Chondrocyte (in vitro differentiated cells): ENCODE measurements at regions not wholly inside any gene's neighbourhood (a gene's known extent, or its start where the extent isn't known, plus 50 kb on each side); places are given as distances from the start of the nearest gene placed in this dataset.

Experiments used
- DNase-seq: peaks from one replicate; pipeline ENCODE4 v3.0.0; 2021; ENCODE audit warnings: mixed read lengths, low spot score
- H3K27ac Mint-ChIP-seq: one replicate; pipeline ENCODE4 v1.8.0; 2021; ENCODE audit warnings: mild to moderate bottlenecking, moderate library complexity, mixed read lengths; ENCODE audit not compliant: unreplicated experiment
- H3K27me3 Mint-ChIP-seq: 2 replicates; pipeline ENCODE4 v1.8.0; 2021; ENCODE audit warnings: low read depth, mixed read lengths
- H3K36me3 Mint-ChIP-seq: 2 replicates; pipeline ENCODE4 v1.8.0; 2021; ENCODE audit warnings: low read depth, mixed read lengths
- H3K4me1 Mint-ChIP-seq: 2 replicates; pipeline ENCODE4 v1.8.0; 2021; ENCODE audit warnings: low read depth, mild to moderate bottlenecking, mixed read lengths
- H3K4me3 Mint-ChIP-seq: one replicate; pipeline ENCODE4 v1.8.0; 2021; ENCODE audit warnings: mild to moderate bottlenecking, moderate library complexity, mixed read lengths; ENCODE audit not compliant: unreplicated experiment
- H3K9me3 Mint-ChIP-seq: 2 replicates; pipeline ENCODE4 v1.8.0; 2021; ENCODE audit warnings: low read depth, mixed read lengths
- TF ChIP-seq, protein P1 (sequence below): fragments of 200-600 bp; sonication (generic); IDR thresholded peaks from 2 replicates; pipeline ENCODE4 v1.5.0; 2021; ENCODE audit warnings: antibody characterized with exemption, mild to moderate bottlenecking, moderate library complexity

DNA sequence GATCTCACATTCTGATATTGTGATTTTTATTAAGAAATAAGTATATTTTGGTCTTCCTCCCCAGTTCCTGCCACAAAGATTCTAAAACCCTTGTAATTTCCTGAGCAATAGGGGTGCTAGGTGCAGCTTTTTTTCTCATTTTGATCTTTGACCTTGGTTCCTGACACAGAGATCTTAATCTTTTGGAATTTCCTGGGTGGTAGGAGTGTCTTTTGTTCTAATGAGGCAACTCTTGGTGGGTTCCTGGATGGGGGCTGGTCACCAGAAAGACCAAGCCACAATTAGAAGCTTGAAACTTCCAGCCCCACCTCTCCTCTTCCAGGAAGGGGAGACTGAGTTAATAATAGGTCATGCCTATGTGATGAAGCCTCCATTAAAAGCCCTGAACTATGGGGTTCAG, 334.6 kb downstream of the FOXO1 start:
- H3K4me3 Mint-ChIP-seq, result no peak overlapping the region
- H3K27ac Mint-ChIP-seq, result no peak overlapping the region
- TF ChIP-seq, protein P1, sequence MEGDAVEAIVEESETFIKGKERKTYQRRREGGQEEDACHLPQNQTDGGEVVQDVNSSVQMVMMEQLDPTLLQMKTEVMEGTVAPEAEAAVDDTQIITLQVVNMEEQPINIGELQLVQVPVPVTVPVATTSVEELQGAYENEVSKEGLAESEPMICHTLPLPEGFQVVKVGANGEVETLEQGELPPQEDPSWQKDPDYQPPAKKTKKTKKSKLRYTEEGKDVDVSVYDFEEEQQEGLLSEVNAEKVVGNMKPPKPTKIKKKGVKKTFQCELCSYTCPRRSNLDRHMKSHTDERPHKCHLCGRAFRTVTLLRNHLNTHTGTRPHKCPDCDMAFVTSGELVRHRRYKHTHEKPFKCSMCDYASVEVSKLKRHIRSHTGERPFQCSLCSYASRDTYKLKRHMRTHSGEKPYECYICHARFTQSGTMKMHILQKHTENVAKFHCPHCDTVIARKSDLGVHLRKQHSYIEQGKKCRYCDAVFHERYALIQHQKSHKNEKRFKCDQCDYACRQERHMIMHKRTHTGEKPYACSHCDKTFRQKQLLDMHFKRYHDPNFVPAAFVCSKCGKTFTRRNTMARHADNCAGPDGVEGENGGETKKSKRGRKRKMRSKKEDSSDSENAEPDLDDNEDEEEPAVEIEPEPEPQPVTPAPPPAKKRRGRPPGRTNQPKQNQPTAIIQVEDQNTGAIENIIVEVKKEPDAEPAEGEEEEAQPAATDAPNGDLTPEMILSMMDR, result no peak
- H3K27me3 Mint-ChIP-seq, result no peaks in the 10 kb centered on the region
- H3K36me3 Mint-ChIP-seq, result no peaks in the 10 kb centered on the region
- no peak for DNase-seq
- H3K4me1 Mint-ChIP-seq, result peaks cover 19% of the 10 kb centered on the region
- H3K9me3 Mint-ChIP-seq, result no peaks in the 10 kb centered on the region

GRCh38 chr13:40333226-40333625, 333.2 kb downstream of the FOXO1 start:
- Mint-ChIP-seq H3K4me1 (peaks cover 22% of the 10 kb centered on the region), H3K27ac (no peak overlapping the region), H3K36me3 (no peaks in the 10 kb centered on the region), H3K9me3 (no peaks in the 10 kb centered on the region), H3K27me3 (no peaks in the 10 kb centered on the region), H3K4me3 (no peak overlapping the region)
- DNase-seq, result no peak
- TF ChIP-seq, protein P1, result no peak

- no peak overlapping the region for H3K27ac Mint-ChIP-seq
- no peak for DNase-seq
- TF ChIP-seq, protein P1, result no peak
- H3K4me3 Mint-ChIP-seq, result no peak overlapping the region
- no peaks in the 10 kb centered on the region for H3K9me3 Mint-ChIP-seq
- no peaks in the 10 kb centered on the region for H3K27me3 Mint-ChIP-seq
- no peaks in the 10 kb centered on the region for H3K36me3 Mint-ChIP-seq
- peaks cover 26% of the 10 kb centered on the region for H3K4me1 Mint-ChIP-seq
Measured at GRCh38 chr13:40334031-40334430, 332.4 kb downstream of the FOXO1 start.

DNA sequence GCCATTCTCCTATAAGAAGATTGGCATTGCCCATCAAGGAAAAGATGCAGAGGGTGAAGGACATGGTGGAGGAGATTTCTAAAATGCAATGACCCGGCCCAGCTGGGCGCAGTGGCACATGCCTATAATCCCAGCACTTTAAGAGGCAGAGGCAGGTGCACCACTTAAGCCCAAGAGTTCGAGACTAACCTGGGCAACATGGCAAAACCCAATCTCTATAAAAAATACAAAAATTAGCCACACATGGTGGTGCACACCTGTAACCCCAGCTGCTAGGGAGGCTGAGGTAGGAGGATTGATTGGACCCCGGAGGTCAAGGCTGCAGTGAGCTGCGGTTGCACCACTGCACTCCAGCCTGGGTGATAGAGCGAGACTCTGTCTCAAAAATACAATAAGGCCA, 331.8 kb downstream of the FOXO1 start:
- Mint-ChIP-seq H3K4me1 (peaks cover 23% of the 10 kb centered on the region), H3K4me3 (no peak overlapping the region), H3K27ac (no peak overlapping the region), H3K9me3 (no peaks in the 10 kb centered on the region), H3K27me3 (no peaks in the 10 kb centered on the region), H3K36me3 (no peaks in the 10 kb centered on the region)
- TF ChIP-seq, protein P1, result no peak
- no peak for DNase-seq

GRCh38 chr13:40336228-40337221, 329.9 kb downstream of the FOXO1 start:
- Mint-ChIP-seq H3K27me3 (no peaks in the 10 kb centered on the region), H3K27ac (no peak overlapping the region), H3K4me1 (peaks cover 35% of the 10 kb centered on the region), H3K4me3 (no peak overlapping the region), H3K36me3 (no peaks in the 10 kb centered on the region), H3K9me3 (no peaks in the 10 kb centered on the region)
- no peak for DNase-seq
- TF ChIP-seq, protein P1, result no peak
